ENCODE measurements at regions not wholly inside any gene's neighbourhood (a gene's known extent, or its start where the extent isn't known, plus 50 kb on each side); places are given as distances from the start of the nearest gene placed in this dataset.

GRCh38 chr3:84066915-84067314 lies 891.9 kb upstream of the CADM2 start:
- DNase-seq, result no peak
- Histone ChIP-seq H3K36me3 (ENCODE audit: insufficient read depth, low read length) (no peaks in the 10 kb centered on the region), H3K27ac (ENCODE audit: low read length) (no peak overlapping the region), H3K9me3 (ENCODE audit: low read length) (peaks cover 14% of the 10 kb centered on the region), H3K27me3 (ENCODE audit: low read length) (no peaks in the 10 kb centered on the region), H3K9ac (ENCODE audit: low read length) (no peak overlapping the region), H3K4me3 (ENCODE audit: low read length) (no peak overlapping the region), H3K4me1 (ENCODE audit: low read length) (no peaks in the 10 kb centered on the region), H3K9me2 (replicated peaks; ENCODE audit: insufficient read depth, low read length) (no peaks in the 10 kb centered on the region), H2AFZ (ENCODE audit: low read length) (no peak overlapping the region), H3K79me2 (ENCODE audit: low read length) (no peaks in the 10 kb centered on the region), H3K4me2 (ENCODE audit: low read depth, low read length, poor library complexity, severe bottlenecking) (no peak overlapping the region), H4K20me1 (ENCODE audit: insufficient read depth, low read depth, low read length) (no peaks in the 10 kb centered on the region)

GRCh38 chr3:84073664-84074063 lies 885.1 kb upstream of the CADM2 start:
- H3K9ac ChIP-seq (ENCODE audit: low read length), result no peak overlapping the region
- peaks cover 20% of the 10 kb centered on the region for H3K9me3 ChIP-seq (ENCODE audit: low read length)
- no peak overlapping the region for H3K27ac ChIP-seq (ENCODE audit: low read length)
- H3K9me2 ChIP-seq (replicated peaks; ENCODE audit: insufficient read depth, low read length), result no peaks in the 10 kb centered on the region
- no peak overlapping the region for H3K4me3 ChIP-seq (ENCODE audit: low read length)
- no peaks in the 10 kb centered on the region for H3K79me2 ChIP-seq (ENCODE audit: low read length)
- H3K4me1 ChIP-seq (ENCODE audit: low read length), result no peaks in the 10 kb centered on the region
- no peak for DNase-seq
- no peaks in the 10 kb centered on the region for H3K27me3 ChIP-seq (ENCODE audit: low read length)
- no peaks in the 10 kb centered on the region for H4K20me1 ChIP-seq (ENCODE audit: insufficient read depth, low read depth, low read length)
- no peaks in the 10 kb centered on the region for H3K36me3 ChIP-seq (ENCODE audit: insufficient read depth, low read length)
- no peak overlapping the region for H2AFZ ChIP-seq (ENCODE audit: low read length)
- no peak overlapping the region for H3K4me2 ChIP-seq (ENCODE audit: low read depth, low read length, poor library complexity, severe bottlenecking)

GRCh38 chr3:84074767-84075166 lies 884.0 kb upstream of the CADM2 start:
- no peak for DNase-seq
- no peak overlapping the region for H3K4me2 ChIP-seq (ENCODE audit: low read depth, low read length, poor library complexity, severe bottlenecking)
- H3K9me2 ChIP-seq (replicated peaks; ENCODE audit: insufficient read depth, low read length), result no peaks in the 10 kb centered on the region
- no peak overlapping the region for H3K9ac ChIP-seq (ENCODE audit: low read length)
- no peaks in the 10 kb centered on the region for H3K36me3 ChIP-seq (ENCODE audit: insufficient read depth, low read length)
- H3K79me2 ChIP-seq (ENCODE audit: low read length), result no peaks in the 10 kb centered on the region
- no peaks in the 10 kb centered on the region for H4K20me1 ChIP-seq (ENCODE audit: insufficient read depth, low read depth, low read length)
- H3K27ac ChIP-seq (ENCODE audit: low read length), result no peak overlapping the region
- no peaks in the 10 kb centered on the region for H3K4me1 ChIP-seq (ENCODE audit: low read length)
- peaks cover 20% of the 10 kb centered on the region for H3K9me3 ChIP-seq (ENCODE audit: low read length)
- no peaks in the 10 kb centered on the region for H3K27me3 ChIP-seq (ENCODE audit: low read length)
- no peak overlapping the region for H3K4me3 ChIP-seq (ENCODE audit: low read length)
- no peak overlapping the region for H2AFZ ChIP-seq (ENCODE audit: low read length)

- no peaks in the 10 kb centered on the region for H3K4me1 ChIP-seq (ENCODE audit: low read length)
- H3K36me3 ChIP-seq (ENCODE audit: insufficient read depth, low read length), result no peaks in the 10 kb centered on the region
- H3K4me2 ChIP-seq (ENCODE audit: low read depth, low read length, poor library complexity, severe bottlenecking), result no peak overlapping the region
- H3K9me3 ChIP-seq (ENCODE audit: low read length), result peaks cover 17% of the 10 kb centered on the region
- H3K27me3 ChIP-seq (ENCODE audit: low read length), result no peaks in the 10 kb centered on the region
- no peak overlapping the region for H3K4me3 ChIP-seq (ENCODE audit: low read length)
- no peaks in the 10 kb centered on the region for H3K9me2 ChIP-seq (replicated peaks; ENCODE audit: insufficient read depth, low read length)
- H2AFZ ChIP-seq (ENCODE audit: low read length), result no peak overlapping the region
- H3K79me2 ChIP-seq (ENCODE audit: low read length), result no peaks in the 10 kb centered on the region
- H4K20me1 ChIP-seq (ENCODE audit: insufficient read depth, low read depth, low read length), result no peaks in the 10 kb centered on the region
- H3K9ac ChIP-seq (ENCODE audit: low read length), result no peak overlapping the region
- no peak overlapping the region for H3K27ac ChIP-seq (ENCODE audit: low read length)
- no peak for DNase-seq
Measured at GRCh38 chr3:84077479-84077878, 881.3 kb upstream of the CADM2 start.

- Histone ChIP-seq H3K27me3 (ENCODE audit: low read length) (no peaks in the 10 kb centered on the region), H3K9me2 (replicated peaks; ENCODE audit: insufficient read depth, low read length) (no peaks in the 10 kb centered on the region; the same call in 1 of the 2 replicates), H3K4me1 (ENCODE audit: low read length) (no peaks in the 10 kb centered on the region), H3K4me3 (ENCODE audit: low read length) (no peak overlapping the region), H3K27ac (ENCODE audit: low read length) (no peak overlapping the region), H4K20me1 (ENCODE audit: insufficient read depth, low read depth, low read length) (no peaks in the 10 kb centered on the region), H3K9ac (ENCODE audit: low read length) (no peak overlapping the region), H2AFZ (ENCODE audit: low read length) (no peak overlapping the region), H3K36me3 (ENCODE audit: insufficient read depth, low read length) (no peaks in the 10 kb centered on the region), H3K4me2 (ENCODE audit: low read depth, low read length, poor library complexity, severe bottlenecking) (no peak overlapping the region), H3K79me2 (ENCODE audit: low read length) (no peaks in the 10 kb centered on the region), H3K9me3 (ENCODE audit: low read length) (peaks cover 17% of the 10 kb centered on the region)
- no peak for DNase-seq
Measured at GRCh38 chr3:84082726-84083125, 876.1 kb upstream of the CADM2 start.

- no peak overlapping the region for H3K4me3 ChIP-seq (ENCODE audit: low read length)
- H3K27ac ChIP-seq (ENCODE audit: low read length), result no peak overlapping the region
- no peaks in the 10 kb centered on the region for H3K36me3 ChIP-seq (ENCODE audit: insufficient read depth, low read length)
- no peaks in the 10 kb centered on the region for H3K79me2 ChIP-seq (ENCODE audit: low read length)
- no peaks in the 10 kb centered on the region for H3K9me2 ChIP-seq (replicated peaks; ENCODE audit: insufficient read depth, low read length)
- no peaks in the 10 kb centered on the region for H3K4me1 ChIP-seq (ENCODE audit: low read length)
- H3K9ac ChIP-seq (ENCODE audit: low read length), result no peak overlapping the region
- H3K4me2 ChIP-seq (ENCODE audit: low read depth, low read length, poor library complexity, severe bottlenecking), result no peak overlapping the region
- H3K9me3 ChIP-seq (ENCODE audit: low read length), result peaks cover 10% of the 10 kb centered on the region; the same call in 1 of the 2 replicates
- H4K20me1 ChIP-seq (ENCODE audit: insufficient read depth, low read depth, low read length), result no peaks in the 10 kb centered on the region
- H2AFZ ChIP-seq (ENCODE audit: low read length), result no peak overlapping the region
- no peaks in the 10 kb centered on the region for H3K27me3 ChIP-seq (ENCODE audit: low read length)
- DNase-seq, result no peak
Measured at GRCh38 chr3:84092907-84093306, 865.9 kb upstream of the CADM2 start.

GRCh38 chr3:84096188-84096587 lies 862.6 kb upstream of the CADM2 start:
- Histone ChIP-seq H3K4me2 (ENCODE audit: low read depth, low read length, poor library complexity, severe bottlenecking) (no peak overlapping the region), H3K4me3 (ENCODE audit: low read length) (no peak overlapping the region), H3K9me2 (replicated peaks; ENCODE audit: insufficient read depth, low read length) (no peaks in the 10 kb centered on the region), H3K27ac (ENCODE audit: low read length) (no peak overlapping the region), H4K20me1 (ENCODE audit: insufficient read depth, low read depth, low read length) (no peaks in the 10 kb centered on the region), H2AFZ (ENCODE audit: low read length) (no peak overlapping the region), H3K27me3 (ENCODE audit: low read length) (no peaks in the 10 kb centered on the region), H3K79me2 (ENCODE audit: low read length) (no peaks in the 10 kb centered on the region), H3K9ac (ENCODE audit: low read length) (no peak overlapping the region), H3K36me3 (ENCODE audit: insufficient read depth, low read length) (no peaks in the 10 kb centered on the region), H3K9me3 (ENCODE audit: low read length) (peaks cover 14% of the 10 kb centered on the region; the same call in 1 of the 2 replicates), H3K4me1 (ENCODE audit: low read length) (no peaks in the 10 kb centered on the region)
- DNase-seq, result no peak

- Histone ChIP-seq H3K4me1 (ENCODE audit: low read length) (no peaks in the 10 kb centered on the region), H3K4me3 (ENCODE audit: low read length) (no peak overlapping the region), H3K36me3 (ENCODE audit: insufficient read depth, low read length) (no peaks in the 10 kb centered on the region), H3K27me3 (ENCODE audit: low read length) (no peaks in the 10 kb centered on the region), H2AFZ (ENCODE audit: low read length) (no peak overlapping the region), H3K4me2 (ENCODE audit: low read depth, low read length, poor library complexity, severe bottlenecking) (no peak overlapping the region), H3K79me2 (ENCODE audit: low read length) (no peaks in the 10 kb centered on the region), H3K9me2 (replicated peaks; ENCODE audit: insufficient read depth, low read length) (no peaks in the 10 kb centered on the region), H3K9ac (ENCODE audit: low read length) (no peak overlapping the region), H3K9me3 (ENCODE audit: low read length) (peaks cover 11% of the 10 kb centered on the region; the same call in 1 of the 2 replicates), H3K27ac (ENCODE audit: low read length) (no peak overlapping the region), H4K20me1 (ENCODE audit: insufficient read depth, low read depth, low read length) (no peaks in the 10 kb centered on the region)
- no peak for DNase-seq
Measured at GRCh38 chr3:84100861-84101260, 857.9 kb upstream of the CADM2 start.

- Histone ChIP-seq H3K9ac (ENCODE audit: low read length) (no peak overlapping the region), H3K4me3 (ENCODE audit: low read length) (no peak overlapping the region), H3K4me1 (ENCODE audit: low read length) (no peaks in the 10 kb centered on the region), H3K36me3 (ENCODE audit: insufficient read depth, low read length) (no peaks in the 10 kb centered on the region), H3K4me2 (ENCODE audit: low read depth, low read length, poor library complexity, severe bottlenecking) (no peak overlapping the region), H3K27ac (ENCODE audit: low read length) (no peak overlapping the region), H3K79me2 (ENCODE audit: low read length) (no peaks in the 10 kb centered on the region), H3K9me2 (replicated peaks; ENCODE audit: insufficient read depth, low read length) (no peaks in the 10 kb centered on the region), H3K27me3 (ENCODE audit: low read length) (no peaks in the 10 kb centered on the region), H3K9me3 (ENCODE audit: low read length) (peaks cover 21% of the 10 kb centered on the region), H2AFZ (ENCODE audit: low read length) (no peak overlapping the region), H4K20me1 (ENCODE audit: insufficient read depth, low read depth, low read length) (no peaks in the 10 kb centered on the region)
- DNase-seq, result no peak
Measured at GRCh38 chr3:84108442-84108971, 850.3 kb upstream of the CADM2 start.

All from Karpas-422 (cell line).